Panc1 (cell line): ENCODE measurements at regions not wholly inside any gene's neighbourhood (a gene's known extent, or its start where the extent isn't known, plus 50 kb on each side); places are given as distances from the start of the nearest gene placed in this dataset.

Experiments used
- ATAC-seq: fragments of 200-7000 bp; cut with Tn5 transposase; 2 replicates; pipeline ENCODE4 v1.9.1; 2020; ENCODE audit warnings: mild to moderate bottlenecking, moderate library complexity
- BruUV-seq: library from RNA; stranded (reverse); fragments of 400-500 nt; replicated peaks from 2 replicates; lab custom pipeline; 2021; lab: Mats Ljungman, UMichigan
- CTCF ChIA-PET: fragments of 300-600 bp; sonication (Branson Sonifier 250); formaldehyde crosslinking; loops from one replicate; lab custom pipeline; 2022; ENCODE audit warnings: antibody characterized with exemption; lab: Charles Lee
- POLR2A ChIA-PET: fragments of 300-600 bp; sonication (Branson Sonifier 250); formaldehyde crosslinking; loops from one replicate; lab custom pipeline; 2022; ENCODE audit warnings: antibody characterized with exemption; lab: Charles Lee
- DNase-seq: peaks from one replicate; pipeline ENCODE4 v3.0.0-alpha.2; 2010; ENCODE audit warnings: low read depth, low spot score
- H3K27ac ChIP-seq: 2 replicates; pipeline ENCODE4 v1.5.1; 2011; ENCODE audit warnings: mild to moderate bottlenecking, low read length, inconsistent platforms
- H3K27me3 ChIP-seq: fragments of 200-500 bp; sonication (Bioruptor generic); 2 replicates; pipeline ENCODE4 v1.6.0; 2014; ENCODE audit warnings: low read length, inconsistent platforms; ENCODE audit not compliant: control insufficient read depth, insufficient read depth
- H3K36me3 ChIP-seq: fragments of 200-500 bp; sonication (Bioruptor generic); 2 replicates; pipeline ENCODE4 v1.5.1; 2014; ENCODE audit warnings: inconsistent platforms, mild to moderate bottlenecking, low read length, moderate library complexity; ENCODE audit not compliant: control insufficient read depth, insufficient read depth
- H3K4me1 ChIP-seq: 2 replicates; pipeline ENCODE4 v1.5.1; 2011; ENCODE audit warnings: inconsistent platforms, mild to moderate bottlenecking, low read length, moderate library complexity; ENCODE audit not compliant: control insufficient read depth, insufficient read depth
- H3K4me3 ChIP-seq, 2 experiments: 2 replicates each; pipeline ENCODE4 v1.5.1; 2011 to 2012; ENCODE audit warnings: low read depth in 2 of 2, low read length in 2 of 2, mild to moderate bottlenecking in 2 of 2, inconsistent platforms in 1 of 2, moderate library complexity in 1 of 2
- H3K9me3 ChIP-seq: fragments of 200-500 bp; sonication (Bioruptor generic); 2 replicates; pipeline ENCODE4 v1.5.1; 2014; ENCODE audit warnings: low read depth, mild to moderate bottlenecking, inconsistent platforms, low read length, moderate library complexity; ENCODE audit not compliant: control insufficient read depth, insufficient read depth
- POLR2AphosphoS5 ChIP-seq: IDR thresholded peaks from 2 replicates; pipeline ENCODE4 v1.6.1; 2012; ENCODE audit warnings: mild to moderate bottlenecking, low read depth, low read length, moderate library complexity
- SIN3A ChIP-seq: IDR thresholded peaks from 2 replicates; pipeline ENCODE4 v1.6.1; 2012; ENCODE audit warnings: low read depth, mild to moderate bottlenecking, low read length, moderate library complexity, borderline replicate concordance; ENCODE audit not compliant: insufficient read depth
- TCF7L2 ChIP-seq: IDR thresholded peaks from 2 replicates; pipeline ENCODE4 v1.6.1; 2011; ENCODE audit warnings: mild to moderate bottlenecking, low read depth, low read length, inconsistent platforms
- in situ Hi-C: cut with HindIII; loops from 2 replicates; pipeline ENCODE4 v1.10.0; 2016; ENCODE audit warnings: low sequenced_read_pairs, low pct_unique_long_range_greater_than_20kb
- intact Hi-C: fragments of 100-400 bp; cut with micrococcal nuclease; formaldehyde crosslinking; loops from one replicate; pipeline ENCODE4 v1.10.0; 2022; ENCODE audit not compliant: unreplicated experiment
- TF ChIP-seq, protein P1 (sequence below): fragments of 450-650 bp; IDR thresholded peaks from 2 replicates; pipeline ENCODE4 v1.5.1; 2017; ENCODE audit warnings: mild to moderate bottlenecking
- TF ChIP-seq, protein P2 (sequence below), 2 experiments: IDR thresholded peaks; 2 replicates each; pipeline ENCODE4 v1.6.1; 2011 to 2012; ENCODE audit warnings: low read depth in 2 of 2, control low read depth in 1 of 2, low read length in 1 of 2, mild to moderate bottlenecking in 1 of 2, moderate library complexity in 1 of 2; ENCODE audit not compliant: insufficient read depth in 1 of 2

DNA sequence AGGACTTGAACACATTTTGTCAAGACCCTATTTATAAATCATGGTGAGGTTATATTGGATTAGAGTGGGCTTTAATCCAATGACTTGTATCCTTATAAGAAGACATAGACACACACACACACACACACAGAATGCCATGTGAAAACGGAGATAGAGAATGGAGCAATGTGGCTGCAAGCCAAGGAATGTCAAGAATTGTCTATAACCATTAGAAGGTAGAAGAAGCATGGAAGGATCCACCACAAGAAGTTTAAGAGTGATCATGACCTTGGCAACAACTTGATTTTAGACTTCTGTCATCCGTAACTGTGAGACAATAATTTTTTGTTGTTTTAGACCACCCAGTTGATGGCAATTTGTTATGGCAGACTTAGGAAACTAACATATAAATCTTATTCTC lies 514.2 kb downstream of the TFEC start:
- TF ChIP-seq, protein P1, sequence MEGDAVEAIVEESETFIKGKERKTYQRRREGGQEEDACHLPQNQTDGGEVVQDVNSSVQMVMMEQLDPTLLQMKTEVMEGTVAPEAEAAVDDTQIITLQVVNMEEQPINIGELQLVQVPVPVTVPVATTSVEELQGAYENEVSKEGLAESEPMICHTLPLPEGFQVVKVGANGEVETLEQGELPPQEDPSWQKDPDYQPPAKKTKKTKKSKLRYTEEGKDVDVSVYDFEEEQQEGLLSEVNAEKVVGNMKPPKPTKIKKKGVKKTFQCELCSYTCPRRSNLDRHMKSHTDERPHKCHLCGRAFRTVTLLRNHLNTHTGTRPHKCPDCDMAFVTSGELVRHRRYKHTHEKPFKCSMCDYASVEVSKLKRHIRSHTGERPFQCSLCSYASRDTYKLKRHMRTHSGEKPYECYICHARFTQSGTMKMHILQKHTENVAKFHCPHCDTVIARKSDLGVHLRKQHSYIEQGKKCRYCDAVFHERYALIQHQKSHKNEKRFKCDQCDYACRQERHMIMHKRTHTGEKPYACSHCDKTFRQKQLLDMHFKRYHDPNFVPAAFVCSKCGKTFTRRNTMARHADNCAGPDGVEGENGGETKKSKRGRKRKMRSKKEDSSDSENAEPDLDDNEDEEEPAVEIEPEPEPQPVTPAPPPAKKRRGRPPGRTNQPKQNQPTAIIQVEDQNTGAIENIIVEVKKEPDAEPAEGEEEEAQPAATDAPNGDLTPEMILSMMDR, result no peak
- TF ChIP-seq, protein P2, sequence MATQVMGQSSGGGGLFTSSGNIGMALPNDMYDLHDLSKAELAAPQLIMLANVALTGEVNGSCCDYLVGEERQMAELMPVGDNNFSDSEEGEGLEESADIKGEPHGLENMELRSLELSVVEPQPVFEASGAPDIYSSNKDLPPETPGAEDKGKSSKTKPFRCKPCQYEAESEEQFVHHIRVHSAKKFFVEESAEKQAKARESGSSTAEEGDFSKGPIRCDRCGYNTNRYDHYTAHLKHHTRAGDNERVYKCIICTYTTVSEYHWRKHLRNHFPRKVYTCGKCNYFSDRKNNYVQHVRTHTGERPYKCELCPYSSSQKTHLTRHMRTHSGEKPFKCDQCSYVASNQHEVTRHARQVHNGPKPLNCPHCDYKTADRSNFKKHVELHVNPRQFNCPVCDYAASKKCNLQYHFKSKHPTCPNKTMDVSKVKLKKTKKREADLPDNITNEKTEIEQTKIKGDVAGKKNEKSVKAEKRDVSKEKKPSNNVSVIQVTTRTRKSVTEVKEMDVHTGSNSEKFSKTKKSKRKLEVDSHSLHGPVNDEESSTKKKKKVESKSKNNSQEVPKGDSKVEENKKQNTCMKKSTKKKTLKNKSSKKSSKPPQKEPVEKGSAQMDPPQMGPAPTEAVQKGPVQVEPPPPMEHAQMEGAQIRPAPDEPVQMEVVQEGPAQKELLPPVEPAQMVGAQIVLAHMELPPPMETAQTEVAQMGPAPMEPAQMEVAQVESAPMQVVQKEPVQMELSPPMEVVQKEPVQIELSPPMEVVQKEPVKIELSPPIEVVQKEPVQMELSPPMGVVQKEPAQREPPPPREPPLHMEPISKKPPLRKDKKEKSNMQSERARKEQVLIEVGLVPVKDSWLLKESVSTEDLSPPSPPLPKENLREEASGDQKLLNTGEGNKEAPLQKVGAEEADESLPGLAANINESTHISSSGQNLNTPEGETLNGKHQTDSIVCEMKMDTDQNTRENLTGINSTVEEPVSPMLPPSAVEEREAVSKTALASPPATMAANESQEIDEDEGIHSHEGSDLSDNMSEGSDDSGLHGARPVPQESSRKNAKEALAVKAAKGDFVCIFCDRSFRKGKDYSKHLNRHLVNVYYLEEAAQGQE (IDR thresholded peaks at IDR 0.05; ENCODE audit: insufficient read depth in 1 of 2, low read depth in 2 of 2, low read length in 1 of 2), result no peak
- TF ChIP-seq SIN3A (no peak), TCF7L2 (no peak), POLR2AphosphoS5 (no peak)
- Histone ChIP-seq H3K36me3 (no peaks in the 10 kb centered on the region), H3K4me3 (no peak overlapping the region), H3K4me1 (no peaks in the 10 kb centered on the region), H3K27me3 (no peaks in the 10 kb centered on the region), H3K9me3 (no peaks in the 10 kb centered on the region), H3K27ac (no peak overlapping the region)
- no TSS peak for BruUV-seq
- ATAC-seq (no peak), DNase-seq (no peak)
- ChIA-PET CTCF (no interaction called here), POLR2A (no interaction called here)
- in situ Hi-C loops (no loop called here), intact Hi-C loops (no loop called here)

DNA sequence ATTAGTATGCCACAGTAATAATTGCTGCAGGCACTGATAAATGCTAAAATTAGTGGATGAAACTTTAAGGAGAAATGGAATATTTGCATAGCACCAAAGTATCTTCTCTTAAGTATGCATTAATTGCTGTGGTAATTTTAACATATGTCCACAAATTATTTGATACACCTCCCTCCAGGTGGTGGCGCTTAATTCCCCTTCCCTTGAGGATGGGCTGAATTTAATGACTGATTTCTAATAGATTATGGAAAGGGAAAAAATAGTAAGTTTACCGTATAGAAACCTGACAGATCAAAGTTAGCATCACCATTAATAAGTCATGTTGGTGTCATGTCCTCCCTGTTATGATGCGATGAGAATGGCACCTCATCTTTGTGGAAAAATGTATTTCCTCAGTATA lies 519.2 kb downstream of the TFEC start:
- ChIA-PET CTCF (no interaction called here), POLR2A (no interaction called here)
- H3K27ac ChIP-seq, result no peak overlapping the region
- H3K4me3 ChIP-seq, result no peak overlapping the region
- no TSS peak for BruUV-seq
- no peaks in the 10 kb centered on the region for H3K9me3 ChIP-seq
- no peaks in the 10 kb centered on the region for H3K27me3 ChIP-seq
- no peak for DNase-seq
- in situ Hi-C loops (no loop called here), intact Hi-C loops (no loop called here)
- H3K36me3 ChIP-seq, result no peaks in the 10 kb centered on the region
- ATAC-seq, result no peak
- H3K4me1 ChIP-seq, result no peaks in the 10 kb centered on the region
- TF ChIP-seq, protein P1, result peak; percentile 6; the same call in 1 of the 2 replicates
- TF ChIP-seq, protein P2 (IDR thresholded peaks at IDR 0.05; ENCODE audit: insufficient read depth in 1 of 2, low read depth in 2 of 2, low read length in 1 of 2), result no peak
